GM19240 (cell line): ENCODE measurements at regions not wholly inside any gene's neighbourhood (a gene's known extent, or its start where the extent isn't known, plus 50 kb on each side); places are given as distances from the start of the nearest gene placed in this dataset.

Source experiments
- DNase-seq: peaks from one replicate; pipeline ENCODE4 v3.0.0; 2011; ENCODE audit warnings: low spot score; ENCODE audit not compliant: insufficient read length

DNA sequence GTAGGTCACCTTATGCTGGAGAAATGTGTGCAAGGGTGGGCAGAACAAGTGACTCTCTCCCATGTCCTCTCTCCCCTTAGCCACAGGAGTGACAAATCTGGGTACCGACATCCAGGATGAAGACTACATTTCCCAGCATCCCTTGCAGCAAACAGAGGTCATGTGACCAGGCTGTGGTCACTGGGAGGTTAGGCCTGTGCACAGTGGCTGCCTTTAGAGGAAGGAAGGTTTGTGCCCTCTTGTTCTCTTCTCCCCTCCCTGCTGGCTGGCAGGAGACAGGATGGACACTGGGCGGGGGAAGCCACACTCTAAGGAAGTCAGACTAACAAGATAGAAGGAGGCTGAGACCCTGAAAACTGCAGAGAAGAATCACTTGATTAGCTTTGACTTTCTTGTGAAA, 360.2 kb downstream of the PREX1 start:
- DNase-seq, result peak; percentile 30

DNA sequence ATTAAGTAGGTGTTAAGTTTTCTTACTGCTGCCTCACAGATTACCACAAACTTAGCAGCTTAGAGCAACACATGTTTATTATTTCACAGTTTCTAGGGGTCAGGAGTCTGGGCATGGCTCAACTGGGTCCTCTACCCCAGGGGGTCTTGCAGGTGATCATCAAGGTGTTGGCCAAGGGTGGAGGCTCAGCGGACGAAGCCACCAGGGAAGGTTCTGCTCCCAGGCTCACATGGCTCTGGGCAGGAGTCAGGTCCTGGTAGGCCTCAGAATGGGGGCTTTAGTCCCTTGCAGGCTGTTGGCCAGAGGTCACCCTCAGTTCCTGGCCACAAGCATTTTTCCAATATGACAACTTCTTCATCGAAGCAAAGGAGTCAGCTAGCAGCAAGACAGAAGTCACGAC, 362.5 kb downstream of the PREX1 start:
- DNase-seq, result no peak

DNA sequence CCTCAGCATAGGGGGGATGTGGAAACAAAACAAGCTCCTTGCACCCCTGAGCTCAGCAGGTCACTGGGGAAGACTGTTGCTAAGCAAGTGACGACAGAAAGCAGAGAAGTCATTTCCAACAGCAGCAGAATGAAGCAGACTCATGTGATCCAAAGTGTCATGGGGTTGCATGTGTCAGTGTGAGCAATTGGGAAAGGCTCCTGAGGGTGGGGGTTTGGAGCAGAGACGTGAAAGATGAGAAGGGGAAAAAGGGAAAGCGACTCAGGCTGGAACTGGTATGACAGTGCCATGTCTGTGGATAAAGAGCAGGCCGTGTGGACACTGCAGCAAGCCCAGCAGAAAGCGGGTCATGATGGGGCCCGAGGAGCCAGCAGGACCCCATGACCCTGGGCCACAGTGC, 363.9 kb downstream of the PREX1 start:
- no peak for DNase-seq

DNA sequence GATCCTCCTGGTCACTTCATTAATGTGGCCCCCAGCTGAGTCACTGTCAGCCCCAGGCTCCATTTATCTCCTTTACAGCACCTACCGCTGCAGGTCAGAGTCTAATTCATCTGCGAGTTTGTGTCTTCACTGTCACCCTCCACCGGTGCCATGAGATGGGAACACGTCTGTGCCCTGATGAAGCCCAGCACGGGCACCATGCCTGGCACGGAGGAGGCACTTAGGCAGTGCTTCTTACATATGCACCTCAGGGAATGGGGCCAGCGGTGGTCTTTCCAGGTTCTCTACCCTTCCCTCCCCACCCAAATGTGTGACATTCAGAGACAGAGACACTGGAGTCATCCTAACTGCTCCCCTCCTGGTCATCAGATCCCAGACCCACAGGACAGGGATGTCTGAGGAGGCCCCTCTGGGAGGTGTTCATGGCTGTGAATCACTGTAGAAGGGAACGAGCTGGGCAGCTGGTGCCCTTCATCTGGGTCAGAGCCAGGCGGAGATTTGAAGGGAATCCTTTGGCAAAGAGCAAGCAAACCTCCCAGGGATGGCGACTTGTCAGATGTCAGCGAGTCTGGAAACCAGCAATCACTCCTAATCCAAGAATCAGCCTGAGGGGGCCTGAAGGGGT, 364.6 kb downstream of the PREX1 start:
- no peak for DNase-seq

DNA sequence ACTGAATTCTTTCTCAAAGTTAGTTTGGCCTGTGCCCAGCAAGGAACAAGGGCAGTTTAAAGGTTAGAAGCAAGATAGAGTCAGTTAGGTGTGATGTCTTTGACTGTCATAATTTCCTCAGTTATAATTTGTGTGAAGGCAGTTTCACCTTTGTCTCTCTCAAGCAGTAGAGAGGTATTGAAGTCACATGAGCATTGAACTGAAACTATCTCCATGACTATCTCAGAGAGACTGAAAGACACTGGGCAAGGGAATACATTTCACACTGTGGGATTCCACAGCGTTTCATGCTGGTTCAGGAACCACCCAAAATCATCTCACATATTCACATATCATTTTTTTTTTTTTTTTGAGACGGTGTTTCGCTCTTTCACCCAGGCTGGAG, 366.1 kb downstream of the PREX1 start:
- no peak for DNase-seq

DNA sequence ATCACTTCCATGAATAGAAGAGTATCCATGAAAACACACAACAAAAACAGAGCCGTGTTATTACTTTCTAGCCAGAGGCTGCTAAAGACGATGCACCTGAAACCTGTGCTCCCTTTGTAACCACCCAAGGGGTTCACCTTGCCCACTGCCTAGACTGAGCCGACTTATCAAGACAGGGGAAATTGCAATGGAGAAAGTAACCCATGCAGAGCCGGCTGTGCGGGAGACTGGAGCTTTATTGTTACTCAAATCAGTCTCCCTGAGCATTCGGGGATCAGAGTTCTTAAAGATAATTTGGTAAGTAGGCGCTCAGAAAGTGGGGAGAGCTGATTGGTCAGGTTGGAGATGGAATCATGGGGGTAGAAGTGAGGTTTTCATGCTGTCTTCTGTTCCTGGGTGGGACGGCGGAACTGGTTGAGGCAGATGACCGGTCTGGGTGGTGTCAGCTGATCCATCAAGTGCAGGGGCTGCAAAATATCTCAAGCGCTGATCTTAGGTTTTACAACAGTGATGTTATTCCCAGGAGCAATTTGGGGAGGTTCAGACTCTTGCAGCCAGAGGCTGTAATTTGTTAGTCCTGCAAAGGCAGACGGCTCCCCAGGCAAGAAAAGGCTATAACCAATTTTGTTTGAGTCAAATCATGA, 366.6 kb downstream of the PREX1 start:
- no peak for DNase-seq

DNA sequence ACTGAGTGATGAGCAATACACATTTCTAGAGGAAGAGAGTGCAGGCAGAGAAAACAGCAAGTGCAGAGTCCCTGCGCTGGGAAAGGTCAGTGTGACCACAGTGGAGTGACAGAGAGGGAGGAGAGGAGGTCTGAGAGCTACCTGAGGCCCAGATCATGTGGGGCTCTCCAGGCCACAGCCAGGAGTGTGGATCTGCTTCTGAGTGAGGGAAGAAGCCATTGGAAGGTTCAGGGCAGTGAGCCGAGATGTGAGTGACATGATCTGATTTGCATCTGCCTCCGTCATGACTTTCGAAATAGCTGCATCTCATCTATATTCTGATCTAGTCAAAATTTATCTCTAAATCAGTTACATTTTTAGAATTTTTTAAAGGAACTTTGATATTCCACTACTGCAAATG, 367.1 kb downstream of the PREX1 start:
- DNase-seq, result no peak

DNA sequence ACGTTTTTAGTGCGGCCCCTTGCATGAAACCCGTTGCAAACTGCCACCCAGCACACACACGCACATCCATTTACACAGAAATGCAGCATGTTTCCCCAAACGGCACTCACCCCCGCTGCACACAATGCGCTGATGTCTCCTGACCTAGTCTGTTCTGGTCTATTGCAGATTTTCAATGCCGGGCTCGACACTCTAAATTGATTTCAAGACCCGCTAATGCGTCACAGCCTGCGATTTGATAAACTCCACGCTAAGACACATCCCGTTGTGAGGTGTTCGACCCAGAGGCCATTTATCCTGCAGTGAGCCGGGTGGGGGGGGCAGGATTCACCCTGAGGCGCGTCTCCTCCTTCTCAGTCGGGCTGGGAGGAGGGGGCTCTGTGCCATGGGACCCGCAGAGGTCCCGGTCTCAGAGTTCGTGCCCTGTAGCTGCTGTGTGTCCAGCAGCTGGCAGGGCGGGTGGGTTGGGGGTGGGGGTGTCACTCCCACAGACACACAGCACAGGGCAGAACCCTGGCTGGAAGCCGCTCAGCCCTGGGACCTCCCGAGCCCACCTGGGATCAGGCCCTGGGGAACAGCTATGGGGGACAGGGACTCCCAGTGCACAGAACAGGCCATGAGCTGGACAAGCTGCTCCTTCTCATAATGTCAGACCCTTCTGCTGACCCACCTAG, 367.9 kb downstream of the PREX1 start:
- DNase-seq, result no peak

DNA sequence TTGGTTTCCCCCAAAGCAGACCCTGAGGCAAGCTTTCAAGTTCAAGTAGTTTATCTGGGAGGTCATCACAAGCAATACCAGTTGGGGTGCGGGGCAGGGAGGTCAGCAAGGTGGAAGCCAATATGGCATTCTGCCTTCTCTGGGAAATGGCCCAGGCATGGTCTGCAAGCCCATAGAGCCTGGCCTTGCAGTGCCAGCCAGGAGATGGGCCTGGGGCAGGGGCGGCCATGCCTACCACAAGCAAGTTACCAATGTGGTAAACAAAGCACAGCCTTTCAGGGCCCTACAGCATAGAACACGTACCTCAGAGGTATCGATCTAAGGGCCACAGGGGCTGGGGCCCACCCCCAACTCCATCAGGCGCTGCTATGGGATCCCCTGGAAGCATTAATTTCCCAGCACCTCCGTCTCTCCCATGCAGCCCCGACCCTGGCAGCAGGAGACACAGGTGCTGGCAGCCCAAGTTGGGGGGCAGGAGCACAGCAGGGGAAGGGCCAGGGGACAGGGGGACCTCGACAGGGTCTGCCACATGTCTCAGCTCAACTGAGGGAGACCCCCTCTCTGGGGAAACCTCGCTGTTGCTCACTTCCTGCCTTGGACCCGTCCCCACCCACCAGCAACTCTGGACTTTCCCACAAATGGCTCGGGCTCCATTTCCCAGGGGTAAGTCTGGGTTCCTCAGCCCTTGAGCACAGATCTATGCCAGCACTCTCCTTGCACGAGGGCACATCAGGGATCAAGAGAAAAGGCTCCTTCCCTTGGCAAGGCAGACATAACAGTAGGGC, 369.0 kb downstream of the PREX1 start:
- DNase-seq, result no peak

DNA sequence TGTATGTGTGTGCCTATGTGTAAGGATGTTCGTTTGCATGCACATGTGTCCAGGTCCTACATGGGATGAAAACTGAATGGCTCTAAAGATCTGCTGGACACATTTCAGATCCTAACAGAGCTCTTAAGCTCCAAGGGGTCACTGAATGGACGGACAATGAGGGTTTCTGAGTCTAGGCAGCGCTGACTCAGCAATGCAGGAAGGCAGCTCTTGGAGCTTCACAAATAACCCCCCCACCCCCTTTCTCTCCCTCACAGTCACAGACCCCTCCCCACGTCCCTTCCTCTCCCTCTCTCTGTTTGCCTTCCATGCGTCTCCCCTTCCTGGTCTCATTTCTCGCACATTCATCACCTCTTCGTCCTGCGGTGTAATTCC, 369.8 kb downstream of the PREX1 start:
- DNase-seq, result no peak

DNA sequence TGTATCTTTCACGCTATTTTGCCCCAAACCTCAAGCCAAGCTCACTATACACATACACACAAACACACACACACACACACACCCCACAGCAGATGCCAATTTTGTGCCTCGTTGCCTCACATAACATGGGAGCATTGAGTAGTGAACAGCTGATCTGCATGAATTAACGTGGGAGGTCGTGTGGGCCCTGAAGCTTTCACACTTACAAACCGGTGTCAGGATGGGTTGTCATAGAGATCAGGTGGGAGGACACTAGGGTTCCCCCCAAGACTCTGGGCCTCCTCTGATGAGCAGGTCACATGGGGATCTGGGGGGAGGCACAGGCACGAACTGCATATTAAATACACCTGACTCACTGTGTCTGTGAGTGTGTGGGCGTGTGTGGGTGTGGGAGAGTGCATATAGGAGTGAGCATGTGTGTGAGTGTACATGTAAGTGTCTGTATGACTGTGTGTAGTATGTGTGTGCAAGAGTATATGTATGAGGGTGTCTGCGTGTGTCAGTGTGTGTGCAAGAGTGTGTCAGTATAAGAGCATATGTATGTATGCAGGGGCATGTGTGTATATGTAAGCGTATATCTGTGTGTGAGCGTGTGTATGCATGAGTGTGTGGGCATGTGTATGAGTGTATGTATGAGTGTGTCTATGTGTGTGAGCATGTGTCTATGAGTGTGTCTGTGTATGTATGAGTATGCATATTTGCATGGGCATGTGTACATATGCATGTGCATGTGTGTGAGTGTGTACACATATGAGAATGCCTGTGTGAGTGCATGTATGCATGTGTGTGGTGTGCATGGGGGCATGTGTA, 370.4 kb downstream of the PREX1 start:
- DNase-seq, result no peak

DNA sequence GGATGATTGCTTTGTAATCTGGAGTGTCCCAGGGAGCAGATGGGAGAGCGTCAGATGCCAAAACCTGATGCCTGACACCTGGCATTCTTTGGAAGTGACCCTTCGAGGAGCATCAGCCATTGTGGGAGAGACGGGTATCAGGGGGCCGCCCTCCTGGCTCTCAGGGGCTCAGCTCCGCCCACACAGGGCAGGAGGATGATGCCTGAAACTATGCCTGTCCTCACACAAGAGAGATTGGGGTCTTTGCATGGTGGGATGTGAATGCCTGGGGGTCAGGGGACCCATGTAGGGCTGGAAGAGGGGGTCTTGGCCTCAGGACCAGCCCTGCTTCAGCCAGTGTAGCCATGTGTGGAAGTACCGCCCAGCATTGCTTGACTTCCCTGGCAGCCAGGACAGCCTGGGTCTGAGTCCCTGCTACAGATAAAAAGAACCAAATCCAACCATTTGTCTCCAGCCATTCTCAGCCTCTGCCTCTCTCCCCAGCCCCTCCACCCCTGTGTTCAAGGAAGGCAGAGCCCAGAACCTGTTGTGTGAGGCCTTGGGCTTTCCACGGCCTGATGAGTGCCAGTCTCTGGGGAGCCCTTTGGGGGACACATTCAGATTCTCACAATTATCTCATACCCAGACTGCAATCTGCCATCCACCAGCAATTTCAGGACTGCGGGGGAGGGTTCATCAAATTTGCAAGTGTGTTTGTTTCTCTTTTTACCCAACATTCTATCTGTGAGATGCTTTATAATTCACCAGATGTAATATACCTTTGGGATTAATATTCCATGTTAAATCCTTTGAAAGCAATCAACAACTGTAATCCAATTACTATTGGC, 371.2 kb downstream of the PREX1 start:
- DNase-seq, result no peak

DNA sequence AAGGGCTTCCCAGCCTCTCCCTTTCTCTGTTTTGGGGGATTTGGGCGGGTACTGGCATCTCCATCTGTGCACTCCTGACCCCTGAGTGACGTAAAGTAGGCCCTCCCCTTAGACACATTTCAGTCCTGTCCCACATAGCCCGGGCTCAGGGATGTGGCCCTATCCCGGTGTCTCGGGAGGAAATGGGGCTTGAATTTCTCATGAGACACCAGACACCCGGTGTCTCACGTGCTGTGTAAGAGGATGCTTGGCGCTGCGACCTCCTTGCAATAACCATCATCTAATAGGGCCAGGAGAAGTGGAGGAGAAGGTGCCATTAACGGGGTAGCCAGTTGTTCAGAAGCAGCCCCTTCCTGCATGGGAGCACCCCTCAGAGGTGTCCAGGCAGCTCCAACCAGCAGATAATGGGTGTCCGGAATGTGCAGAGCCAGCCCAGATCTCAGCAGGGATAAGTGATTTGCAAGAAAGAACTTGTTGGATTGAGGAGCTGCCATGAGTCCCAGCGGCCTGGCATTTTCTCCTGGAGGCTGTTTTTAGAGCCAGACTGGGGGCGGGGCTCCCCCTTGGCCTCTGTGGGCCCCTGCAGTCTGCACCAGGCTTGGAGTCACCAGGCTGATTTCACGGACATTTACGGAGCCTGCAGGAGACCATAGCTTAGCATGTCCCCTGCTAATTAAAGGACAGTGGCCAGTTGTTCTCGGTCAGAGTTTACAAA, 372.0 kb downstream of the PREX1 start:
- DNase-seq, result no peak

DNA sequence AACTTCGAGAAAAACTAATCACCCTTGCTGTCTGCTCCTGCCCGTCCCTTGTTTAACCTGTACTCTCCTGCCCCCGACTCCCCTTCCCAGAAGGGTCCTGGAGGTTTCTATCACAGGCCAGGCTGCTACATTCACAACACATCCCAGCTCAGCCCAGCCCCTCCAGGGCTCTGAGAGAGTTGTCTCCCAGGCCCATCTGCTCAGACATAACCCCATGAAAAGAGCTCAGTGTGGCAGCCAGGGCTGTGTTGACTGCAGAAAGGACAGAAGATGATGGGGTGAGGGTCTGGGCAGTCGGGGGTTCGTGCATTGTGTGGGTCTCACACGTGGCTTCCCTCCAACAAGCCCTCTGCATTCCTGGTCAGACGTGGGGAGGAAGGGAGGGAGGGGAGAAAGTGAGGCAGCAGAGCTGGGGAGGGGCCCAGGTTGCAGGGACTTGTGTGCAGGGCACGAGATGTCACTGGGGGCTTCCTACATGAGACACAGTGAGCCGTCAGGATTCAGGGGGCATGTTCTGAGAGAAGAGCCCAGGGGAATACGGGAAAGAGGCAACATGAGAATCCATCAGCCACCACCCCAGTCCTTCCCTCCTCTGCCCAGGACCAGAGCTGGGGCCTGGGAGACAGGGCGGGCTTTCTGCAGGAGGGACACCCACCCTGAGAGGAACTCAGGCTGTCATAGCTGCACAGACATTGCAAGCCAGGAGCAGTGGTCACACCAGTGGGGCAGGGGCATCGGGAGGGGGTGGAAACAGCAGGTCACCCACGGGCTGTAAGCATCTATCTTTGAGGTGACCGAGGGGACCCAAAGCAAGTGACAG, 372.9 kb downstream of the PREX1 start:
- DNase-seq, result no peak

DNA sequence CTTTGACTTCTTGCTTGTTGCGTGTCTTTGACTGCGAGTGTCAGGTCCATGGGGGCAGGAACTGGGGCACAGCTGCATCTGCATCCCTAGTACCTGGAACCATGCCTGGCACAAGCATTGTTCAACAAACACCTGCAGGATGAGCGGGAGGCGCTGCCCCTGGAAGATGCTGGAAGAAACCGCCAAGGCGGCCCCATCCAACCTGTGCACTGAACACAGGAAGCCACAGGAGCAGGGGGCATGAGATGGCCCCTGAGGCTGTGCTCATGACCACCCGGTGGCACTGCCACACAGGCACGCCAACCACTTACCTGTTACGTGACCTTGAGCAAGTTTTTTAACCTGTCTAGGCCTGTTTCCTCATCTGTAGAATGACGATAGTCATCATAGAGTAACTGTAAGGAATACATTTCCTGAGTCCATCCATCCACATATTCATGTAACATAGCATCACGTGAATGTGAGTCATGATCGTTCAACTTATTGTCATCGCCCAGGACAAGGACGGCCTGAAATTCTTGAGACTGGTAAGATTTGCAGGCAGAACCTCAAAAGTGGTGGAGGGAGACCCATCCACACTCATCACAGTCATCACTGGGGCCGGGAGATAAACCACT, 374.2 kb downstream of the PREX1 start:
- DNase-seq, result no peak

DNA sequence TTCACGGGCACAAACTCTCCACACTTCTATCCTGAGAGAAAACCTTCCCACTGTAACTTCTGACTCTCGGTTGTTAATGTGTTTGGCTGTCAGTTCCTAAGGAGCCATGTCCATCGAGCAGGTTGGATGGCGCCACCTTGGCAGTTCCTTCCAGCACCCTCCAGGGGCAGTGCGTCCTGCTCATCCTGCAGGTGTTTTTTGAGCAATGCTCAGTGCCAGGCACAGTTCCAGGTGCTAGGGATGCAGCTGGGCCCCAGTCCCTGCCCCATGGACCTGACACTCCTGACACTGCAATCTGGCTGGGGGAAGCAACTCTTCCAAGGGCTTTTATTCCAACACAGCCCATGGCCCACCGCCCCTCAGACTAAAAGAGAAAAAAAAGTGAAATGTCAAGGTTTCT, 376.4 kb downstream of the PREX1 start:
- DNase-seq, result no peak

DNA sequence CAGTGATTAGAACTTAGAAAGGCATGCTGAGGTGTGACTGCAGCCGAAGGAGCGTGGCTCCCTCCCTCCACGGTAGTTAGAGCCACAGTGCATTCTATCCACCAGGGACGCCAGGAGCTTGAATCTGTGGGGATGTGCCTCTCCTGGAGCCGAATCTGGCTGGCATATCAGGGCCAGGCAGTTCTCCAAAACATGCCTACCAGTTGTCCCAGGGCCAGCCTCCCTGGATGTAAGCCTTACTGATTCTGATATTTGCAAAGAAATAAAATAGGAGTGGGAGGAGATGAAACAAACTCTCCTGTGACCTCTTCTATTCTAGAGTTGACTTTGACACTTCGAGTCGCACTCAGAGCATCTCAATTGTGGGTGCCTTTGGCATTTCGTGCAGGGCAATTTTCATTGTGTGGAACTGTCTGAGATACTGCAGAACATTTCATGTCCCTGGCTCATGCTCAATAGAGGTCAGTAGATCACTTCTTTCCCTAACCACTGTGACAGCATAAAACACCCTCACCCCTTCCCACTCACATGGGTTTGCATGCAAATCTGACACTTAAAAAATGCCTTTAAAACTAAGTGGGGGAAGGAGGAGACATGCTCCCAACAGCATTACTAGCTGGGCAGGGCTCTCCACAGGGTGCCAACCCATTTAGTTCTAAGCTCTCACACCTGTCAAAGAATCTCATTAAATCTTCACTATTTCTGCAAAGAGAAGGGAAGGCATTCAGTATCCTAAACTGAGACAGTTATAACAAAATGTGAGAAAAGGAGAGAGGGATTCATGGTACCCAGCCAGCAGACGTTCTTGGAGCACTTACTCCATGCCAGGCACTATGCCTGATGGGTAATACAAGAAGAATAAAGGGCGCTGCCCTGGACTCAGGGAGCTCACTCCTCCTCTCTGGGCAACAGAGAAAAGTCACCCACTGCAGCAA, 378.9 kb downstream of the PREX1 start:
- no peak for DNase-seq

DNA sequence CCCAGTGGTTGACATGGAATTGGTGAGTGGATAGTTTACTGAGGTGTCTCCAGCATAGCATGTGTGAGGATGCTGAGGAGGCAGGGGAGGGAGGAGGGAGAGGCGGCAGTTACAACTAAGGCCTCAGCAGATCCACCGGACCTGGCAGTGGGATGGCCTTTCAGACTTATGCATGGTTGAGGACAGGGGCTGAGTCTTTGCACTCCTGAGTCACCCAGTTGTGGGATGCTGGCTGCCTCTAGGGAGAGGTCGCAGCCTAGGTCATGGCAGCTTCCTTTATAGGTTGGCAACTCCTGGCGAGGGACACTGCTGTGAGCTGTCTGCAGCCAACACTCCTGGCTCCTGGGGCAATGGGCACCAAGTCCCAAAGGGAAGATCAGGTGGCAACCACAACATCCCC, 380.3 kb downstream of the PREX1 start:
- no peak for DNase-seq
